Esophagus (tissue), 2 donors: ENCODE measurements at regions not wholly inside any gene's neighbourhood (a gene's known extent, or its start where the extent isn't known, plus 50 kb on each side); places are given as distances from the start of the nearest gene placed in this dataset.

Experiments used
- H3K27ac ChIP-seq, 2 donors: one replicate each; pipeline ENCODE4 v1.5.1; 2013; ENCODE audit warnings: low read depth in 2 of 2, mild to moderate bottlenecking in 2 of 2, inconsistent platforms in 1 of 2, low read length in 1 of 2, moderate library complexity in 1 of 2
- H3K27me3 ChIP-seq, 2 donors: one replicate each; pipeline ENCODE4 v1.6.1; 2013; ENCODE audit warnings: low read length in 2 of 2, control low read depth in 1 of 2, mild to moderate bottlenecking in 1 of 2; ENCODE audit not compliant: insufficient read depth in 2 of 2, control insufficient read depth in 1 of 2
- H3K36me3 ChIP-seq, 2 donors: one replicate each; pipeline ENCODE4 v1.6.1; 2013; ENCODE audit warnings: low read length in 1 of 2; ENCODE audit not compliant: control insufficient read depth in 2 of 2, insufficient read depth in 2 of 2
- H3K4me1 ChIP-seq, 2 donors: one replicate each; pipeline ENCODE4 v1.6.1; 2013; ENCODE audit warnings: low read length in 1 of 2; ENCODE audit not compliant: control insufficient read depth in 2 of 2, insufficient read depth in 2 of 2
- H3K4me3 ChIP-seq, 2 donors: one replicate each; pipeline ENCODE4 v1.5.1; 2013; ENCODE audit warnings: low read length in 2 of 2, mild to moderate bottlenecking in 2 of 2, low read depth in 1 of 2, moderate library complexity in 1 of 2
- H3K9me3 ChIP-seq, 2 donors: one replicate each; pipeline ENCODE4 v1.6.1; 2013; ENCODE audit warnings: mild to moderate bottlenecking in 2 of 2, low read depth in 1 of 2, low read length in 1 of 2, moderate library complexity in 1 of 2; ENCODE audit not compliant: control insufficient read depth in 2 of 2, insufficient read depth in 1 of 2
- WGBS, 2 donors: extraction: QIAGEN DNeasy Blood & Tissue Kit; methylation state at CpG; one replicate each; pipeline ENCODE4 v1.1.7; 2013; 5-methylcytosine and 5-hydroxymethylcytosine counted together
- donor health status: healthy with polysubstance abuse.
- donor health status: Bipolar disorder and iron deficiency.

GRCh38 chr2:220991972-220992371 lies 580.1 kb downstream of the EPHA4 start:
- Histone ChIP-seq H3K4me1 (no peaks in the 10 kb centered on the region), H3K27me3 (no peaks in the 10 kb centered on the region), H3K9me3 (no peaks in the 10 kb centered on the region), H3K27ac (no peak overlapping the region), H3K36me3 (no peaks in the 10 kb centered on the region), H3K4me3 (no peak overlapping the region)

- WGBS, 2 donors: 38 to 51% methylated on average over 3 of the region's 3 CpGs
- no peak overlapping the region for H3K4me3 ChIP-seq
These were observed 577.3 kb downstream of the EPHA4 start for GRCh38 chr2:220994846-220995245.

GRCh38 chr2:220995581-220995980 lies 576.5 kb downstream of the EPHA4 start:
- no peak overlapping the region for H3K27ac ChIP-seq
- WGBS, 2 donors: 40 to 52% methylated on average over 2 of the region's 2 CpGs

More at GRCh38 chr2:220994846-220995245, 577.3 kb downstream of the EPHA4 start:
- Histone ChIP-seq H3K4me1 (no peaks in the 10 kb centered on the region), H3K27me3 (no peaks in the 10 kb centered on the region), H3K36me3 (no peaks in the 10 kb centered on the region), H3K27ac (no peak overlapping the region), H3K9me3 (no peaks in the 10 kb centered on the region)

GRCh38 chr2:220998156-220998555 lies 573.9 kb downstream of the EPHA4 start:
- Histone ChIP-seq H3K27ac (no peak overlapping the region), H3K27me3 (no peaks in the 10 kb centered on the region), H3K4me3 (no peak overlapping the region), H3K9me3 (no peaks in the 10 kb centered on the region), H3K36me3 (no peaks in the 10 kb centered on the region), H3K4me1 (no peaks in the 10 kb centered on the region)
- WGBS, 2 donors: 52 to 53% methylated on average over 2 of the region's 2 CpGs

More at GRCh38 chr2:220995581-220995980, 576.5 kb downstream of the EPHA4 start:
- Histone ChIP-seq H3K9me3 (no peaks in the 10 kb centered on the region), H3K36me3 (no peaks in the 10 kb centered on the region), H3K4me1 (no peaks in the 10 kb centered on the region), H3K27me3 (no peaks in the 10 kb centered on the region), H3K4me3 (no peak overlapping the region)

- 70 to 72% methylated on average over 2 of the region's 2 CpGs for WGBS, 2 donors
- H3K4me1 ChIP-seq: no peaks in the 10 kb centered on the region
- no peaks in the 10 kb centered on the region for H3K36me3 ChIP-seq
- no peaks in the 10 kb centered on the region for H3K9me3 ChIP-seq
- H3K4me3 ChIP-seq: no peak overlapping the region
- H3K27ac ChIP-seq: no peak overlapping the region
- H3K27me3 ChIP-seq: no peaks in the 10 kb centered on the region
These were observed 572.7 kb downstream of the EPHA4 start for GRCh38 chr2:220999356-220999755.

- H3K9me3 ChIP-seq: no peaks in the 10 kb centered on the region
- no peak overlapping the region for H3K27ac ChIP-seq
- H3K27me3 ChIP-seq: no peaks in the 10 kb centered on the region
- no peak overlapping the region for H3K4me3 ChIP-seq
- no peaks in the 10 kb centered on the region for H3K4me1 ChIP-seq
- H3K36me3 ChIP-seq: no peaks in the 10 kb centered on the region
- WGBS, 2 donors: 33 to 35% methylated on average over 2 of the region's 2 CpGs
These were observed 570.7 kb downstream of the EPHA4 start for GRCh38 chr2:221001381-221001801.

- H3K9me3 ChIP-seq: no peaks in the 10 kb centered on the region
- no peaks in the 10 kb centered on the region for H3K4me1 ChIP-seq
- H3K36me3 ChIP-seq: no peaks in the 10 kb centered on the region
- 3 to 44% methylated on average over 1 of the region's 1 CpG for WGBS, 2 donors
- no peaks in the 10 kb centered on the region for H3K27me3 ChIP-seq
- no peak overlapping the region for H3K4me3 ChIP-seq
- no peak overlapping the region for H3K27ac ChIP-seq
These were observed 569.9 kb downstream of the EPHA4 start for GRCh38 chr2:221002101-221002685.

- Histone ChIP-seq H3K36me3 (no peaks in the 10 kb centered on the region), H3K9me3 (no peaks in the 10 kb centered on the region), H3K4me3 (no peak overlapping the region), H3K27ac (no peak overlapping the region), H3K4me1 (no peaks in the 10 kb centered on the region), H3K27me3 (no peaks in the 10 kb centered on the region)
- WGBS, 2 donors: 90% methylated on average over 3 of the region's 3 CpGs
These were observed 566.8 kb downstream of the EPHA4 start for GRCh38 chr2:221005338-221005737.

GRCh38 chr2:221006084-221006483 lies 566.0 kb downstream of the EPHA4 start:
- no peak overlapping the region for H3K4me3 ChIP-seq
- no peaks in the 10 kb centered on the region for H3K4me1 ChIP-seq
- H3K27me3 ChIP-seq: no peaks in the 10 kb centered on the region
- no peaks in the 10 kb centered on the region for H3K9me3 ChIP-seq
- H3K36me3 ChIP-seq: no peaks in the 10 kb centered on the region
- H3K27ac ChIP-seq: no peak overlapping the region

GRCh38 chr2:221016551-221016950 lies 555.6 kb downstream of the EPHA4 start:
- WGBS, 2 donors: 77 to 90% methylated on average over 2 of the region's 2 CpGs

More at GRCh38 chr2:221016551-221016950, 555.6 kb downstream of the EPHA4 start:
- Histone ChIP-seq H3K9me3 (peaks cover 0 to 2% of the 10 kb centered on the region in 2 donors), H3K27ac (no peak overlapping the region), H3K4me1 (no peaks in the 10 kb centered on the region), H3K27me3 (peaks cover 0 to 2% of the 10 kb centered on the region in 2 donors), H3K4me3 (no peak overlapping the region), H3K36me3 (no peaks in the 10 kb centered on the region)
